Endothelial cell of umbilical vein (primary cell): ENCODE measurements at regions not wholly inside any gene's neighbourhood (a gene's known extent, or its start where the extent isn't known, plus 50 kb on each side); places are given as distances from the start of the nearest gene placed in this dataset.
"Not testable (repeated sequence)": the region's sequence is repeated elsewhere in the genome, so short reads cannot be mapped to it uniquely, and the experiment has no call there.

ENCODE experiments used
- EZH2 ChIP-seq: IDR thresholded peaks from 2 replicates; pipeline ENCODE4 v1.6.1; 2012; ENCODE audit warnings: borderline replicate concordance, low read depth, mild to moderate bottlenecking, moderate library complexity, low read length, inconsistent platforms; ENCODE audit not compliant: severe bottlenecking
- JUN ChIP-seq: IDR thresholded peaks from 2 replicates; pipeline ENCODE4 v1.6.1; 2011; ENCODE audit warnings: borderline replicate concordance, low read depth; ENCODE audit not compliant: insufficient read length, insufficient read depth
- MYC ChIP-seq: IDR thresholded peaks from one replicate; pipeline ENCODE4 v1.6.1; 2011; ENCODE audit warnings: mild to moderate bottlenecking, low read depth, low read length
- POLR2A ChIP-seq: IDR thresholded peaks from 2 replicates; pipeline ENCODE4 v1.6.1; 2012; ENCODE audit warnings: low read depth, mild to moderate bottlenecking, control low read depth, low read length
- POLR2AphosphoS5 ChIP-seq: IDR thresholded peaks from 2 replicates; pipeline ENCODE4 v1.6.1; 2012; ENCODE audit warnings: low read depth, mild to moderate bottlenecking, control low read depth, low read length, moderate library complexity; ENCODE audit not compliant: insufficient read depth
- TF ChIP-seq, protein P1 (sequence below), 2 donors: IDR thresholded peaks; 1 replicate in 1 of 2; 2 replicates in 1 of 2; pipeline ENCODE4 v1.5.1; 2011; ENCODE audit warnings: low read length in 2 of 2, mild to moderate bottlenecking in 2 of 2, moderate library complexity in 2 of 2, control low read depth in 1 of 2, inconsistent platforms in 1 of 2, low read depth in 1 of 2; ENCODE audit not compliant: insufficient read depth in 1 of 2; ENCODE audit errors: extremely low read depth in 1 of 2
- TF ChIP-seq, protein P2 (sequence below): IDR thresholded peaks from 2 replicates; pipeline ENCODE4 v1.6.1; 2011; ENCODE audit not compliant: insufficient read depth, insufficient read length

DNA sequence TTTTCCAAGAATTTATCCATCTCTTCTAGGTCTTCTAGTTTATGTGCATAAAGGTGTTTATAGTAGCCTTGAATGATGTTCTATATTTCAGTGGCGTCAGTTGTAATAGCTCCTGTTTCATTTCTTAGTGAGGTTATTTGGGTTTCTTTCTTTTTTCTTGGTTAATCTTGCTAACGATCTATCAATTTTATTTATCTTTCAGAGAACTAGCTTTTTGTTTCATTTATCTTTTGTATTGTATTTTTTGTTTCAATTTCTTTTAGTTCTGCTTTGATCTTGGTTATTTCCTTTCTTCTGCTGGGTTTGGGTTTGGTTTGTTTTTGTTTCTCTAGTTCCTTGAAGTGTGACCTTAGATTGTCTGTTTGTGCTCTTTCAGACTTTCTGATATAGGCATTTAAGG, 133.0 kb downstream of the KLF8 start:
- not testable (repeated sequence) for TF ChIP-seq EZH2, POLR2AphosphoS5, POLR2A, MYC, JUN
- TF ChIP-seq, protein P1, sequence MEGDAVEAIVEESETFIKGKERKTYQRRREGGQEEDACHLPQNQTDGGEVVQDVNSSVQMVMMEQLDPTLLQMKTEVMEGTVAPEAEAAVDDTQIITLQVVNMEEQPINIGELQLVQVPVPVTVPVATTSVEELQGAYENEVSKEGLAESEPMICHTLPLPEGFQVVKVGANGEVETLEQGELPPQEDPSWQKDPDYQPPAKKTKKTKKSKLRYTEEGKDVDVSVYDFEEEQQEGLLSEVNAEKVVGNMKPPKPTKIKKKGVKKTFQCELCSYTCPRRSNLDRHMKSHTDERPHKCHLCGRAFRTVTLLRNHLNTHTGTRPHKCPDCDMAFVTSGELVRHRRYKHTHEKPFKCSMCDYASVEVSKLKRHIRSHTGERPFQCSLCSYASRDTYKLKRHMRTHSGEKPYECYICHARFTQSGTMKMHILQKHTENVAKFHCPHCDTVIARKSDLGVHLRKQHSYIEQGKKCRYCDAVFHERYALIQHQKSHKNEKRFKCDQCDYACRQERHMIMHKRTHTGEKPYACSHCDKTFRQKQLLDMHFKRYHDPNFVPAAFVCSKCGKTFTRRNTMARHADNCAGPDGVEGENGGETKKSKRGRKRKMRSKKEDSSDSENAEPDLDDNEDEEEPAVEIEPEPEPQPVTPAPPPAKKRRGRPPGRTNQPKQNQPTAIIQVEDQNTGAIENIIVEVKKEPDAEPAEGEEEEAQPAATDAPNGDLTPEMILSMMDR (IDR thresholded peaks at IDR 0.05; ENCODE audit: extremely low read depth in 1 of 2, insufficient read depth in 1 of 2, low read depth in 1 of 2, low read length in 2 of 2), result not testable (repeated sequence)
- TF ChIP-seq, protein P2, sequence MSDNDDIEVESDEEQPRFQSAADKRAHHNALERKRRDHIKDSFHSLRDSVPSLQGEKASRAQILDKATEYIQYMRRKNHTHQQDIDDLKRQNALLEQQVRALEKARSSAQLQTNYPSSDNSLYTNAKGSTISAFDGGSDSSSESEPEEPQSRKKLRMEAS, result not testable (repeated sequence)
